ENCODE measurements at regions not wholly inside any gene's neighbourhood (a gene's known extent, or its start where the extent isn't known, plus 50 kb on each side); places are given as distances from the start of the nearest gene placed in this dataset.
"Not testable (repeated sequence)": the region's sequence is repeated elsewhere in the genome, so short reads cannot be mapped to it uniquely, and the experiment has no call there.

GRCh38 chr12:107144441-107144840 is 51.1 kb upstream of the CRY1 start:
- DNase-seq (no peak), ATAC-seq (no peak)
- intact Hi-C loops (cut with micrococcal nuclease): no loop called here

- ATAC-seq: no peak
- DNase-seq: no peak
- intact Hi-C loops (cut with micrococcal nuclease): no loop called here
These were observed 51.6 kb upstream of the CRY1 start for GRCh38 chr12:107144990-107145389.

- DNase-seq (no peak), ATAC-seq (no peak)
- intact Hi-C loops (cut with micrococcal nuclease): no loop called here
These were observed 52.0 kb upstream of the CRY1 start for GRCh38 chr12:107145397-107145796.

- no peak for DNase-seq
- intact Hi-C loops (cut with micrococcal nuclease): no loop called here
- no peak for ATAC-seq
These were observed 54.8 kb upstream of the CRY1 start for GRCh38 chr12:107148107-107148506.

- DNase-seq (no peak), ATAC-seq (no peak)
- intact Hi-C loops (cut with micrococcal nuclease): no loop called here
These were observed 59.0 kb upstream of the CRY1 start for GRCh38 chr12:107152315-107152714.

GRCh38 chr12:107159384-107159900 is 66.1 kb upstream of the CRY1 start:
- intact Hi-C loops (cut with micrococcal nuclease): no loop called here
- ATAC-seq: no peak
- no peak for DNase-seq

GRCh38 chr12:107163413-107163812 is 70.1 kb upstream of the CRY1 start:
- intact Hi-C loops (cut with micrococcal nuclease): no loop called here
- DNase-seq (no peak), ATAC-seq (no peak)

GRCh38 chr12:107164392-107164791 is 71.0 kb upstream of the CRY1 start:
- intact Hi-C loops (cut with micrococcal nuclease): no loop called here
- ATAC-seq (no peak), DNase-seq (no peak)

- no peak for DNase-seq
- no peak for ATAC-seq
- intact Hi-C loops (cut with micrococcal nuclease): no loop called here
These were observed 72.2 kb upstream of the CRY1 start for GRCh38 chr12:107165581-107165980.

GRCh38 chr12:107167756-107168155 is 74.4 kb upstream of the CRY1 start:
- ATAC-seq: no peak
- no peak for DNase-seq
- intact Hi-C loops (cut with micrococcal nuclease): no loop called here

- ATAC-seq: no peak
- intact Hi-C loops (cut with micrococcal nuclease): no loop called here
- no peak for DNase-seq
These were observed 75.9 kb upstream of the CRY1 start for GRCh38 chr12:107169200-107169599.

GRCh38 chr12:107178776-107179175 is 85.4 kb upstream of the CRY1 start:
- intact Hi-C loops (cut with micrococcal nuclease): no loop called here
- no peak for DNase-seq
- ATAC-seq: no peak

- no peak for ATAC-seq
- intact Hi-C loops (cut with micrococcal nuclease): no loop called here
These were observed 86.5 kb upstream of the CRY1 start for GRCh38 chr12:107179871-107180270.

GRCh38 chr12:107180272-107180671 is 86.9 kb upstream of the CRY1 start:
- no peak for ATAC-seq
- no peak for DNase-seq
- intact Hi-C loops (cut with micrococcal nuclease): no loop called here

More at GRCh38 chr12:107179871-107180270, 86.5 kb upstream of the CRY1 start:
- DNase-seq: no peak

GRCh38 chr12:107184359-107184930 is 91.1 kb upstream of the CRY1 start:
- no peak for DNase-seq
- intact Hi-C loops (cut with micrococcal nuclease): no loop called here
- ATAC-seq: no peak

GRCh38 chr12:107196681-107197080 is 103.3 kb upstream of the CRY1 start:
- intact Hi-C loops (cut with micrococcal nuclease): no loop called here
- no peak for ATAC-seq
- DNase-seq: no peak

- no peak for ATAC-seq
- no peak for DNase-seq
- intact Hi-C loops (cut with micrococcal nuclease): no loop called here
These were observed 107.0 kb upstream of the CRY1 start for GRCh38 chr12:107200394-107200793.

- ATAC-seq (no peak), DNase-seq (no peak)
- intact Hi-C loops (cut with micrococcal nuclease): no loop called here
These were observed 114.7 kb upstream of the CRY1 start for GRCh38 chr12:107207931-107208525.

GRCh38 chr12:107209700-107210099 is 116.4 kb upstream of the CRY1 start:
- intact Hi-C loops (cut with micrococcal nuclease); DNase-seq; ATAC-seq: not testable (repeated sequence)

- DNase-seq; intact Hi-C loops (cut with micrococcal nuclease); ATAC-seq: not testable (repeated sequence)
These were observed 121.0 kb upstream of the CRY1 start for GRCh38 chr12:107214373-107214773.

GRCh38 chr12:107216411-107216810 is 123.1 kb upstream of the CRY1 start:
- intact Hi-C loops (cut with micrococcal nuclease); ATAC-seq; DNase-seq: not testable (repeated sequence)
